GM21825 (cell line): ENCODE measurements at regions not wholly inside any gene's neighbourhood (a gene's known extent, or its start where the extent isn't known, plus 50 kb on each side); places are given as distances from the start of the nearest gene placed in this dataset.

Source experiments
- ATAC-seq: cut with Tn5 transposase; IDR thresholded peaks from one replicate; pipeline ENCODE4 v1.9.1; 2021; ENCODE audit warnings: mild to moderate bottlenecking, moderate library complexity; ENCODE audit not compliant: unreplicated experiment

GRCh38 chr13:50352720-50353480 lies 337.7 kb downstream of the KCNRG start:
- no peak for ATAC-seq

- ATAC-seq: no peak
These were observed 338.6 kb downstream of the KCNRG start for GRCh38 chr13:50353651-50354415.

- no peak for ATAC-seq
These were observed 340.6 kb downstream of the KCNRG start for GRCh38 chr13:50355797-50356196.

GRCh38 chr13:50357136-50357535 lies 341.9 kb downstream of the KCNRG start:
- ATAC-seq: no peak

GRCh38 chr13:50357586-50358118 lies 342.4 kb downstream of the KCNRG start:
- ATAC-seq: no peak

GRCh38 chr13:50358231-50359040 lies 343.2 kb downstream of the KCNRG start:
- ATAC-seq: no peak

- no peak for ATAC-seq
These were observed 343.8 kb downstream of the KCNRG start for GRCh38 chr13:50359041-50359367.

GRCh38 chr13:50359779-50360178 lies 344.5 kb downstream of the KCNRG start:
- ATAC-seq: no peak

- ATAC-seq: no peak
These were observed 345.4 kb downstream of the KCNRG start for GRCh38 chr13:50360637-50361036.

GRCh38 chr13:50361282-50361681 lies 346.0 kb downstream of the KCNRG start:
- ATAC-seq: no peak

- peak; percentile 67 for ATAC-seq
These were observed 350.5 kb downstream of the KCNRG start for GRCh38 chr13:50365408-50366391.

- ATAC-seq: peak; percentile 48
These were observed 351.4 kb downstream of the KCNRG start for GRCh38 chr13:50366488-50367174.

GRCh38 chr13:50369646-50370045 lies 354.4 kb downstream of the KCNRG start:
- ATAC-seq: no peak

GRCh38 chr13:50370303-50370950 lies 355.2 kb downstream of the KCNRG start:
- ATAC-seq: peak; percentile 50

- ATAC-seq: no peak
These were observed 359.3 kb downstream of the KCNRG start for GRCh38 chr13:50374517-50374916.

GRCh38 chr13:50375792-50376191 lies 360.5 kb downstream of the KCNRG start:
- ATAC-seq: no peak

- no peak for ATAC-seq
These were observed 361.8 kb downstream of the KCNRG start for GRCh38 chr13:50376895-50377575.

- no peak for ATAC-seq
These were observed 362.6 kb downstream of the KCNRG start for GRCh38 chr13:50377726-50378270.
